ENCODE measurements at regions not wholly inside any gene's neighbourhood (a gene's known extent, or its start where the extent isn't known, plus 50 kb on each side); places are given as distances from the start of the nearest gene placed in this dataset.

DNA sequence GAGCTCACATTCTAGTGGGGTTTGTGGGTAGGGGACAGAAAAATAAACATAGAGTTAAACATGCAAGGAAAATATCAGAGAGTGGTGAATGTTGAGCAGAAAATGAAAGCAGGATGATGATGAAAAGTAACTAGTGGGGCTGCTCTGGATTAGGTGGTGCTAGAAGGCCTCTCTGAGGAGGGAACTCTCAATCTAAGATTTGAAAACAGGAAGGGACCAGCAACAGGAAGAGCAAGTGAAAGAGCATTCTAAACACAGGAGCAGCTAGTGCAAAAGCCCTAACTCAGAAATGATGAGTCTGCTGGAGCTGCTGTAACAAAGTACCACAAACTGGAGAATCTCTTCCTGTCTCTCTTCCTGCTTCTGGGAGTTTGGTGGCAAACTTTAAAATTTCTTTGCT lies 468.6 kb upstream of the AGTR1 start:
- Histone ChIP-seq H3K27ac (no peak overlapping the region), H3K4me3 (no peak overlapping the region)

- no peak overlapping the region for H3K4me3 ChIP-seq
- H3K27ac ChIP-seq = no peak overlapping the region
Observed at GRCh38 chr3:148230473-148230872, 467.2 kb upstream of the AGTR1 start.

DNA sequence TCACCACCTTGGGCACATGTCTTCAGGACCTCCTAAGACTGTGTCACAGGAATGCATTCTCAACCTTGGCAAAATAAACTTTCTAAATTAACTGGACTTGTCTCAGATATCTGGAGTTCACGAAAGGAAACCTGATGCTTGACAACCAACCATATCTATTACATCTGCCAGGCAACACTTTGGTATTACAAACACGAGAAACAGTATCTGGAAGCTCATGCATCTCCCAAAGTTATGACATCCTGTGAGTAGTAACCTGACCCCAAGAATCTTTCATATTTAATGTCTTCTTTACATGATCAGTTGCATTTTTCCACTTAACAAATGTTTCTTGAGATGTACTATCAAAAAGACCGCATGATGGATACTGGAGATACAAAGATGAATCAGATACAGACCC lies 465.3 kb upstream of the AGTR1 start:
- H3K4me3 ChIP-seq = no peak overlapping the region
- H3K27ac ChIP-seq = no peak overlapping the region

DNA sequence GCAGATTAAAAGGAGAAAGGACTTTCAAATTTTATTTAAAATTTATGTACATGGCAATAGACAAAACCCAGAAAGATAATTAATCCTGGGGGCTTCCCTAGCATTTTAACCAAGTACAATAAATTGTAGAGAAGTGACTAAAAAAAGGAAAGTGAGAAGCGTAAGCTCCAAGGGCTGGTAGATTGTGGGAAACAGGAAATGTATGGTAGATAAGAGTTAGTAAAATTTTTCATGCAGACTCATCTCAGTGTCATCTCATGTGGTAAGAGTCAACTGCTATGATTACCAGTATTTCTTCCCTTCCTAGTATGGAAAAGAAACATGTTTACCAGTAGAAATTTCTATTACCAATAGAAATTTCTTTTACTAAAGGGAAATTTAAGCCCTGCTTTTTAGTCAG lies 464.3 kb upstream of the AGTR1 start:
- Histone ChIP-seq H3K4me3 (no peak overlapping the region), H3K27ac (no peak overlapping the region)

DNA sequence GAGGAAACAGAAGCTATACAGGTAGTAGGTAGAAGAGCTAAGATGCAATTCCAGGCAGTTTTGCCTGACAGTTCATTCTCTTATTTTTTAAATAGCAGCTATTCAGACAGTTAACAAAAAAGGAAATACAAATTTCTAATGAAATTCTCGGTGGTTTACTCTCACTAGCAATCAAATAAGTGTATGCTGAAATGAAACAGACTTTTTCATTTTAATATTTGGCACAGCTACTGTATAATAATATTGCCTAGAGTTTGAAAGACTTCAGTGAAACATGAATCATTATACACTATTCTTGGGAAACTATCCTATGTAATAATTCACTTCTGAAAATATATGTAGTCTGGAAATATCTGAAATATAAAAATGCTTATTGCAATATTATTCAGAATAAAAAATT lies 463.2 kb upstream of the AGTR1 start:
- Histone ChIP-seq H3K27ac (no peak overlapping the region), H3K4me3 (no peak overlapping the region)

GRCh38 chr3:148235566-148235965 lies 462.1 kb upstream of the AGTR1 start:
- H3K27ac ChIP-seq = no peak overlapping the region
- no peak overlapping the region for H3K4me3 ChIP-seq

DNA sequence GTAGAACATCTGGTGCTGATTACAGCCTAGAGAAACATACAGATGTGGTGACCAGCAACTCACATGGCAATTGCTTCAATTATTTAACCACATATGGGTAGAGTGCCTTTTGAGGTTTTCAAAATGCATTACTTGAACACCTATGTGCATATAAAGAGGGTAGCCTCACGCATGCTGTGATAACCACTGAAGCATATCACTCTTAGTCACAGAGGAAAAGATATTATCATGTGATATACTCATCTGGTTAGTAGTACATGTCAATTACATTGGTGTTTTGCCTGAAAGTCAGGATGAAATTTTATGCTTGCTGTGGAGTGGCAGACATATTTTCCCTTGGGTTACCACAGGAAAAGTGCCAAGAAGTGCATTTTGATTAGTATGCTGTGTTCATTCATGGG lies 459.3 kb upstream of the AGTR1 start:
- Histone ChIP-seq H3K4me3 (no peak overlapping the region), H3K27ac (no peak overlapping the region)

DNA sequence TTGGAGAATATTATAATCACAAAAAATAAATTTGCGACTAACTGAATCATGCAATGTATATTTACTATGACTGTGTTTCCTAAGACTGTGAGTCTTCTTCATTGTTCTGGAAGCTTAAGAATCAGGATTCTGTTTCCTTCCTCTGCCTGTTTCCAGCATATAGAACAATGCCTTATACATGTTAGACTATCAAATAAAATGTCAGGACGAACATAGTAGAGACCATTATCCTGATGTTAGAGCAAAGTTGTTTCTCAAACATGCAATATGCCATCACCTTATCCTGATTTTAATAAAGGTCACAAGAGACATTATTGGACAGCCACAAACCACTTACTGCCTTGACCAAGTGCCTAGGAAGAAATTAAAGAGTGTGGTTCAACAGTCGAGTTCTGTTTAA lies 457.4 kb upstream of the AGTR1 start:
- Histone ChIP-seq H3K4me3 (no peak overlapping the region), H3K27ac (no peak overlapping the region)

DNA sequence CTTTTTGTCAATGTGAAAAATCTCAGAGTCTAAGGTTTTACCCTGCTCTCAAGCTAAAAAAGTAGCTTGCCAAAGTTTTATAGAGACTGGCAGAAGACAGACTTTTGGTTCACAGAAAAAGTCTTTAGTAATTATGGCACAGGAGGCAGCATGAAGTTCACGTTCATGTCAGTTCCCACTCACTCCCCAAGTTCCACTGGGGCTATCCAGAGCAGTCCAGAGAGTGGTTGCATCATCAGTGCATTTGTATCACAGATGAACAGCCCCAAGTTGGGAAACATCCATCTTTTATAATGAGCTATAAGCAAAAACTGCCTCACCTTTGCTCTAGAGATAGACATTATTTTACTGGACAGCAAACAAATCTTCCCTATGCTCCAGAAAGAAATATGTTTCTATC lies 454.1 kb upstream of the AGTR1 start:
- no peak overlapping the region for H3K4me3 ChIP-seq

GRCh38 chr3:148246291-148246923 lies 451.3 kb upstream of the AGTR1 start:
- H3K27ac ChIP-seq = no peak overlapping the region
- no peak overlapping the region for H3K4me3 ChIP-seq

More for the DNA sequence above, 454.1 kb upstream of the AGTR1 start:
- no peak overlapping the region for H3K27ac ChIP-seq

DNA sequence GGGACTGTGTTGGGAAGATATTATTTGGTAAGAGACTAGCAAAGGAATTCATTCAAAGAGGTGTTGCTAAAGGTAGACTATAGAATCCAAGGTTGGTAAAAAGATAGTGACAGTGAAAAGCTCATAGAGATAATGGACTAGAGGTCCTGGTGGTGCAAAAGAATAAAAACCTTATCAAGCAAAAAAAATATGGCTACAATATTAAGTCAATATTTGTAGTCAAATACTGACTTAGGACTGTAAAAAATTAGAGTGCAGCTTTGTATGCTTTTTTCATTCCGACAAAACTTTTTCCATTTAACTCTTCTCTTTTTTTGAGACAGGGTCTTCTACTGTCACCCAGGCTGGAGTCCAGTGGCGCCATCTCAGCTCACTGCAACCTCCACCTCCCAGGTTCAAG lies 444.0 kb upstream of the AGTR1 start:
- Histone ChIP-seq H3K27ac (no peak overlapping the region), H3K4me3 (no peak overlapping the region)

- Histone ChIP-seq H3K4me3 (no peak overlapping the region), H3K27ac (no peak overlapping the region)
Observed at GRCh38 chr3:148254402-148254801, 443.3 kb upstream of the AGTR1 start.

GRCh38 chr3:148255981-148256969 lies 441.4 kb upstream of the AGTR1 start:
- H3K4me3 ChIP-seq = no peak overlapping the region
- H3K27ac ChIP-seq = no peak overlapping the region

GRCh38 chr3:148262980-148263379 lies 434.7 kb upstream of the AGTR1 start:
- Histone ChIP-seq H3K27ac (no peak overlapping the region), H3K4me3 (no peak overlapping the region)

DNA sequence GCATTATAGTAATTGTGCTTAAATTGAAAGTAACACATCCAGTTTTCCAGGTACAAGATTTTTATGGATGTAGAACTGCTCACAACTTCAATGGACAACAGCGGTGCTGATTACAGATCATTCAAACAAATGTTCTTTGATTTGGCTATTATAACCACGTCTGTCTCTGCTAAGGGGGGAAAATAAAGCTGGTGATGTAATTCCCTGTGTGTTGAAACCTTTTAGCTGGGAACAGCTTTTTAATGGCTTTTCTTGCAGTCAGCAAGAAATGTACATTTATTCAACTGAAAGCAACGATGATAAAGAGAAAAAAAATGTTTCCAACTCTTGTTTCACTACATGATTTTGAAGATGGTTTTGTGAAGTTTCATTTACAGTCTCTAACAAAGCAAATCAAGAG lies 431.9 kb upstream of the AGTR1 start:
- no peak overlapping the region for H3K27ac ChIP-seq

GRCh38 chr3:148266341-148266740 lies 431.4 kb upstream of the AGTR1 start:
- Histone ChIP-seq H3K4me3 (no peak overlapping the region), H3K27ac (no peak overlapping the region)

More for the DNA sequence above, 431.9 kb upstream of the AGTR1 start:
- H3K4me3 ChIP-seq = no peak overlapping the region

GRCh38 chr3:148269816-148270215 lies 427.9 kb upstream of the AGTR1 start:
- no peak overlapping the region for H3K4me3 ChIP-seq
- H3K27ac ChIP-seq = no peak overlapping the region

DNA sequence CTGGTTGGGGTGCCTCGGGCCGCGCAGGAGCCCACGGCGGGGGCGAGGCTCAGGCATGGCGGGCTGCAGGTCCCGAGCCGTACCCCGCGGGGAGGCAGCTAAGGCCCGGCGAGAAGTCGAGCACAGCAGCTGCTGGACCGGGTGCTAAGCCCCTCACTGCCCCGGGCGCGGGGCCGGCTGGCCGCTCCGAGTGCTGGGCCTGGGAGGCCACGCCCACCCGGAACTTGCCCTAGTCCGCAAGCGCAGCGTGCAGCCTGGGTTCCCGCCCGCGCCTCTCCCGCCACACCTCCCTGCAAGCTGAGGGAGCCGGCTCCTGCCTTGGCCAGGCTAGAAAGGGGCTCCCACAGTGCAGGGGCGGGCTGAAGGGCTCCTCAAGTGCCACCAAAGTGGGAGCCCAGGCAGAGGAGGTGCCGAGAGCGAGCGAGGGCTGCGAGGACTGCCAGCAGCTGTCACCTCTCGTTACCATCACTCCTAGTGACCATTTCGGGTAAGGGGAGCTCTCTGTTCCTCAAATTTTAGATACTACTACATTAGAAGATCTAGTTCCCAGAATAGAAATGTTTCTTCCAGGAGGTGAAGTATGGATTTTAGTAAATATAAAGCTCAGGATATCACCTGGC lies 417.0 kb upstream of the AGTR1 start:
- no peak overlapping the region for H3K4me3 ChIP-seq
- H3K27ac ChIP-seq = no peak overlapping the region

- Histone ChIP-seq H3K4me3 (no peak overlapping the region), H3K27ac (no peak overlapping the region)
Observed at GRCh38 chr3:148289159-148289558, 408.5 kb upstream of the AGTR1 start.

DNA sequence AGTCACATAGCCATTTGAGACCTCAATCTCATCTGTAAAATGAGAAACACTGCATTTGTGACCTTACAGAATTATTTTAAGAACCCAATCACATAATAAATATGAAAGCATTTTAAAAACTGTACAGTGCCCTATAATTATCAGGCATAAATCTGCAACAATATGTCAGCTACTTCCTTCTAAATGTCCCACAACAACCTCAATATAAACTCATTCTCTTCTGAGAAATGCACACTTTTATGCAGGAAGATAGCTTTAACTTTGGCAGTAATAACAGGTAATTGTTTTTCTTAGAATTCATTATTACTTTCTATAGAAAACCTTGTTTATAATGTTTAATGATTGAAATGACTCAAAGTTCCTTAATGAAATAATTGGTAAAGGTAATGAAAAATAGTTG lies 400.7 kb upstream of the AGTR1 start:
- Histone ChIP-seq H3K27ac (no peak overlapping the region), H3K4me3 (no peak overlapping the region)

DNA sequence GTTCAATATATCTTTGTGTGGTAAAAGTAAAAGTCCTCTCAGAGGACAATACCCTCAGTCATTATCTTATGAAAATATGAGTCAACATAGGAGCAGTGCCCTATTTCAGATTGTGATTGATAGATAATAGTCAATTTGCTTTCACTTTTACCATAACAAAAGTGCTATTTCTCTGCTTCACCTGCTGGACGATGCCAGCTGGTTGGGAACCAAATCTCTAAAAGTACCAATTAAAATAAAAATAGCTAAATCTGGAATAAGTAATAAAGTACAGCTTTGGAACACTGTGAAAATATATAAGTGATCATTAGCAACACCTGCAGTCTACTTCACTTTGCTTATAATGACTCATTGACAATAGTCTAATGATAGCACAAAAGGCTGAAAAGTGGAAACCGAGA lies 390.3 kb upstream of the AGTR1 start:
- H3K27ac ChIP-seq = no peak overlapping the region
- H3K4me3 ChIP-seq = no peak overlapping the region
